HPDE6-E6E7 (cell line): ENCODE measurements at regions not wholly inside any gene's neighbourhood (a gene's known extent, or its start where the extent isn't known, plus 50 kb on each side); places are given as distances from the start of the nearest gene placed in this dataset.

Experiments used
- DNase-seq: peaks from one replicate; pipeline ENCODE4 v3.0.0; 2011; ENCODE audit warnings: missing footprints; ENCODE audit errors: extremely low spot score

DNA sequence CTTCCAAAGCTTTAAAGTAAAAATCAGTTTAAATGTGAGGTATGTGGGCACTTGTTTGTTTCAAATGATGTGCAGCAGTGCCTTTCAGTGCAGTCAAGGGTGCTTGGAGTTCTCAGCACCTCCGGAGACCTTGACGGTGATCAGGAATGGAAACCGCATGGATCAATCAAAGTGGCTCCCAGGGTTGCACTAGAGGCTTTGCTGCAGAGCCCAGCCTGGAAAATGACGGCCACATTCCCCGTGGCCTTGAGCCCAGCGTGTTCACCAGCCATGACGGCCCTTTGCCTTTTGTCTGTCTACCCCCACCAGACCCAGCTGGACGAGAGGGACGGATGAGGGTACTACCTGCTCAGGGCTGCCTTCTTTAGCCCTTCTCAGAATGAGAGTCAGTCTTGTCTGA is 320.0 kb downstream of the TEX29 start:
- no peak for DNase-seq

DNA sequence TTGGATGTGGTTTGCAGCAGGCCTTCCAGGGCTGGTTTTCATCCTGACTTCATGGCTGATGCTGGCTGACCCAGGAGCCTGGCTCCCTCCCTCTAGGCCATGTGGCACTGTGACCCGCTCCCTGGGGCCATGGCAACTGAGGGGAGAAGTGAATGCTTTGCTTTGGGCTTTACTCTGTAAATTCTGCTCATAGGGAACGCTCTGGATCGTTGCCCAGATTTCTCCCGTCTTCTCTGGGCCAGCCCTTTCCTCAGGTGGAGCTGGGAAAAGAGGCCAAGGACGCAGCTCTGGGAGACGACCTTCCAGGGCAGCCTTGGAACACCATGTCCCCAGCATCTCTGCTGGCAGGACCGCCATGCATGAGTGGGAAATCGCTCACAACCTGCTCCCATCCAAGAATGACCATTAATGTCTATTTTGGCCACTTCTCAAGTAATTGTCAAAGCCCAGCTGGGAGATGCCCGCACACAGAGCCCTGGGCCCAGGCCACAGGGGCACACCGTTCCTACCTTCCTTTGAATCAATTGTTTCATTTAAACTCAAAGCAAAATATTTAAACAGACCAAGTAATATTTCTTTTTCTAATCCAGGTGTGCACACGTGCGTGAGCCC is 321.8 kb downstream of the TEX29 start:
- no peak for DNase-seq

DNA sequence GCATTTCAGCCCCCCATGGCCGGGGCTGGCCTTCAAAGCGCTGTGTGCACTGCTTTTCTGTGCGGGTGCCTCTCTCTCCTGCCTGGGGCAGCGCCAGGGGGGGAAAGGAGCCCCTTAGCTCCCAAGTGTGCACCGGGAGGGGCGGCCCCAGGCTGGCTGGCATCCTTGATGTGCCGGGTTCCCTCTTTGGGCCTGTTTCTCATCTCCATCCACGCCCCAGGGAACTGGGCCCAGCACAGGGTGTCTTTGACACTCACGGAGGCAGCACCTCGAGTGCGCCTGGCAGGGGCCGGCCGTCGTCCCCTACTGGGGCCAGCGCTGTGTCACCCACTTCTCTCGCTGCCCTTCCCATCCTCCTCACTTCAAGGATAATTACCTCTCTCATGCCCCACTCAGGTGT is 324.3 kb downstream of the TEX29 start:
- no peak for DNase-seq

DNA sequence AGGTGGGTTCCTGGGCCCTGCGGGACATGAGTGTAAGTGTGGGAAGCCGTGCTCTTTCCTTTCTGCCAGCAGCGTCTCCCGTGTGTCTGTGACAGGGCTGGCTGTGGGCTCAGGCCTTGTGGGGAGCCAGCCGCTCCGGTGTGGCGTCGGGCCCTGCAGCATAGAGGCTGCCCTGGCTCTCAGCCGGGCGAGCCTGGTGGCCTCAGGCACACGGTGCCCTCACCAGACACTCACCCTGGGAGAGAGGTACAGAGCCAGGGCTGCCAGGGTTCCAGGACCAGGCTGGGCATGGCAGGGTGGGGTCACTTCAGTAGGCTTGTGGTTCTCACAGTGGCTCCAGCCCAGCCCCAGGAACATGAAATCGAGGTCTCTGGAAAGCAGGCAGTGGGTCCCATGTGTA is 324.8 kb downstream of the TEX29 start:
- no peak for DNase-seq

DNA sequence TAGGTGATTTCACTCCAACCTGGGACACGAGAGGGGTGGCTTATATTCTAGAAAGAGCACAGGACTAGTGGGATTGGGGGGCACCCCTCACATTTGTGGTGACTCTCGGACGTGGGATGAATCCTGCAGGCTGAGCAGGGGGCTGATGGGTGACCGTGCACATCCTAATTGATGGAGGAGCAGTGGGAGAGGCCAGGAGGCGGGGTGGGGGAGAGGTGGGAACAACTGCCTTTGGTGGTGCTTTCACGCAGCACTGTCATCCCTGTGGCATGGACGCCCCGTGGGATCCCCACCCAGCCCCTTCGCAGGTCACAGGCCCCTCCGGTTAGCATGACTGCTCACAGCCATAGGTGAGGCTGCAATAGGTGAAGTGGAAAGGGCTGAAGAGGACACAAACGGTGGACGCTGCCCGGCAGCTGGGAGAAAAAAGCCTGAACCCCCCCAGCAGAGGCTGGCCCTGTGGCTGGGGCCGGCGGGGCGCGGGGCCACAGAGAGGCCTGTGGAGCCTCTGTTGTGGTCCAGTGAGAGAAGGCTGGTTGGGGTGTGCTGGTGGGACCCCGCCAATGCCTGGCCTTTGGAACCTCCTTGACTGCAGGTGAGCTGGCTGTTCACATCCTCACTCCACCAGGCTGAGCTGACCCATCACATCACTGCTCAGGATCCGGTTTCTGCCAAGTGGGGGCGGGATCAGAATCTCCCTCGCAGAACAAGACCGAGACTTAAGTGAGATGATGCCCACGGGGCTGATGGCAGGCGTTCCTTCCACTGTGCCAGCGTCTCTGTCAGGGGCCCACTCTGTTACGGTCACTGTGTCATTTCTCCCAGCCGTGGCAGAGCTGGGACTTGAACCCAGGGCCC is 325.4 kb downstream of the TEX29 start:
- no peak for DNase-seq

DNA sequence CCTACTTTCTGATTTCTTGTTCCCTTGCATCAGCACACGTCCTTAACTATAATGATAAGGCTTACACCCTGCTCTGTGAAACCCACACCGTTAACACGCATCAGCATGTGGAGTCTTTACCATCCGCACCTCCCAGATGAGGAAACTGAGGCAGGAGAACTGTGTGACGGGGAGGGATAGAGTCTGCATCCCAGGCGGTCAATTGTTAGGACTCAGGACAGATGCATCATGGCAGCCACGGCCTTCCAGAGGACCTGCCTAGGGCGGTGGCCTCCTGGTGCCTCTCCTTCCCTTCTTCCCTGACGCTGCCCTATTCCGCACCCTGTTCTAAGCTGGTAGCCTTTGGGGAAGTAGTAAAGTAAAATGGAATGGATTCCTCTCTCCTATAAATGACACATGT is 326.0 kb downstream of the TEX29 start:
- DNase-seq: no peak

DNA sequence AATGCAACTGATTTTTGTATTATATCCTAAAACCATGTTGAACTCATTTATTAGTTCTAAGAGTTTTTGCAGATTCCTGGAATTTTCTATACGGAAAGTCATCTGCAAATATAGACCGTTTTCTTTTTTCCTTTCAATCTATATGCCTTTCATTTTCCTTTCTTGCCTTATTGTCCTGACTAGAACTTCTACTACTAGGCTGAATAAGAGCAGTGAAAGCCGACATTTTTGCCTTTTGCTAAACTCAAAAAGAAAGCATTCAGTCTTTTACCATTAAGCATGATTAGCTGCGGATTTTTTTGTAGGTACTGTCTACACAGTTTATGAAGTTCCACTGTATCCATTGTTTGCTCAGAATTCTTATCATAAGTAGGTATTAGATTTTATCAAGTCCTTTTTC is 328.4 kb downstream of the TEX29 start:
- no peak for DNase-seq

DNA sequence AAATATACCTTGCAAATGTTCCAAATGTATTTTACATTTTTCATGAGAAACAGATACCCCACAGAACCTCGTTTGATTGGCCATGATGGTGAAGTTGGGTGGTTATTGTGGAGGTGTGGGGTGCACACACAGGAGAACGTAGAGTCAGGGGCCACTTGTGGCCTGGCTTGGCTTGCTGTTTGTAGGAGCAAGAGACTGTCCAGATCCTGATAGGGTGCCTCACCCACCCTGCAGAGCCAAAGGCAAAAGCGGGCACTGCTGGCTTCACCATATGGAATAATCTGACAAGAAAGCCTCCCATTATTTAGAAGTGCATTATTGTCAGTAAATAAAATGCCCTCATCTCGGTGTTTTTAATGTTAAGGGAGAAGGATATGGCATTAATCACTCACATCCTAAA is 330.2 kb downstream of the TEX29 start:
- no peak for DNase-seq

DNA sequence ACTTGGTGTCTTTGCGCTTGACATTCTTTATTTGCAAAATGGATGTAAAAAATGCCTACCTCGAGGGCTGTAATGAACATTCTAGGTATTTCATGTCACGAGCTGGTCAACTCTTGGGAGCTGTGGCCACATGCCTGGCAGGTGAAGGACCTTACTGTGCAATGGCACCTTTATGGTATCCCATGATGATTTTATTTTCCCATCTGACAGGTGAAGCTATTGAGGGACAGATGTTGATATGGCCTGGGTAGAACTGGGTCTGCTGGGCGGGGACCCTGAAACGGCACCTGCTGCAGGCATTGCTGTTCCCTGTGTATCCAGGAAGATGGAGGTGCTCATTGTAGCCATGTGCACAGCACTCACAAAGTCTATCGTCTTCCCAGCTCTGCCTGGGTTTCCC is 332.2 kb downstream of the TEX29 start:
- no peak for DNase-seq

DNA sequence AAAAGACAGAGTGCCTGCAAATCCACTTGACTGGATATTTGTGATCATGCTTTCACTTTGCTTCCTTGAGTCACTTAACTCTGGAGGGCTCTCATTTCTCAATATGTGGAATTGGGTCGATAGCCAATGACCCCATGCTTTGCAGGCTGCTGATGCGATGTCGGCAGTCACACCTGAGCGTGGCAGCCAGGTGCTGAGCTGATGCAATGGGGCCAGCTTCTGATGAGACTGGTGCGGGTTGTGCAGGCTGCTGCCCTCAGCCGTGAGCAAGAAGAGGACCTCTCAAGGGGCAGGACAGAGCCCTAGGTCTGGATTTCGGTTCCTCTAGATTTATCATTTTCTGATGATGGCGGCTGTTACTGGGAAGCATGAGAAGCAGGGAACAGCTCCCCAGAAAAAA is 334.1 kb downstream of the TEX29 start:
- no peak for DNase-seq

DNA sequence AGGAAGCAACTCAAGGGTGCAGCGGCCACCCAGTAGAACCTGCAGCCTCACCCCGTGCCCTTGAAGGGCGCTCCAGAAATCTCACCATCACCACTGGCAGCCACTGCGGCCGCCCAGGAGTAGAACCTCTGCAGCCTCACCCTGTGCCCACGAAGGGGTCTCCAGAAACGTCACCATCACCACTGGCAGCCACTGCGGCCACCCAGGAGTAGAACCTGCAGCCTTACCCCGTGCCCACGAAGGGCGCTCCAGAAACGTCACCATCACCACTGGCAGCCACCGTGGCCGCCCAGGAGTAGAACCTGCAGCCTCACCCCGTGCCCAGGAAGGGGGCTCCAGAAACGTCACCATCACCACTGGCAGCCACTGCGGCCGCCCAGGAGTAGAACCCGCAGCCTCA is 336.0 kb downstream of the TEX29 start:
- no peak for DNase-seq

DNA sequence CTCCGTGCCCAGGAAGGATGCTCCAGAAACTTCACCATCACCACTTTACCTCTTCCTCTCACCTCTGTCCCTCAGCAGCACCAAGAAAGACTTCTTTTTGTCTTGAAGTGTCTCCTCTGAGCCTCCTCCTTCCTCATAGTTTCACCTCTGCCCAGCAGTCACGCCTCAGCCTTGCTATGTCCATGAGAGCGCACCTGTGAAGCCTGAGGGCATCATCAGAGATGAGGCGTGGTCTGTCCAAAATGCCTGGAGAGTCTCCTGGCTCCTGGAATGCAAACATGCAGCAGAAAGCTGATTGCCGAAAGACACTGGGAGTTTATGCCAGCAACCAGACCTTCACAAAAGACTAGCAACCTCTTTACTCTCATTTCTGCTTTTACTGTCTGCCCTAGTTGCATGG is 336.6 kb downstream of the TEX29 start:
- no peak for DNase-seq

DNA sequence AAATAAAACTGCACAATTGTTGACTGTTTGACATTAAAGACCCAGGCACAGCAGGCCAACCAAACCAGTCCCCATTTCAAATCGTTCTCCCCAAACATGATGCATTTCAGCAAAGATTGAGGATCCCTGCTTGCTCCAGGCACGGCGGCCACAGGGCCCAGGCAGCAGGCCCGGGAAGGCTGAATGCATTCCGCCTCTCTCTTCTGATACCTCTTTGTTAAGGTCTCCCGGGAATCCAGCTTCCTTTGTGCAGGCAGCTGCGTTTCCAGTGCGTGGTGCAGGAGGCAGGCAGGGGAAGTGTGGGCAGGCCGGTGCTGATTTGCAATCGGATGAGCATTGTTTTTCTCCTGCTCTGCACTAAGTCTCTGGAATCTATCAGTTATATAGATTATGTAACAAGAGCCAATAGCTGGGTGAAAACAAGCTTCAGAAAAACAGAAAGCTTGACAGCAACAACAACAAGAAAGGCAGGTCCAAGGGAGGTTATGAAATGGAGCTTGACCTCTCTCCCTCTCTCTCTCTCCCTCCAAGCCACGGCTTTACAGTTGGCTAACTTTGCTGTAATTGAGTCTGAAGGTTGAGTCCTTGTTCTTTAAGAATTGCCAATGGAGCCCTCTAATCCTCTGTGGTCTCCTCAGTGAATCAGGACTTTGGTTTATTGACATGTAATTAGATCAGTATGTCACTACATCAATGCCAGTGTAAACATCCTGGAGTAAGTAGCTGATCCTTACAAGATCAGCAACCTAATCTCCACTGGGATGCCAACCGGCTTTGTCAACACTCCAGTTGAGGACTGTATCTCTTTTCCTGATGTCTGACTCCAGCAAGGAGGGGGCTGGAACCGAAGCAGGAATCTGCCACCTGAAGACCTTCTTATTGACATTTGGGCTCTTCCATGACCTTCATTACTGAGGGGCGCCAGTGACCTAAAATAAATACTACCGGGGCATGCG is 338.0 kb downstream of the TEX29 start:
- no peak for DNase-seq

DNA sequence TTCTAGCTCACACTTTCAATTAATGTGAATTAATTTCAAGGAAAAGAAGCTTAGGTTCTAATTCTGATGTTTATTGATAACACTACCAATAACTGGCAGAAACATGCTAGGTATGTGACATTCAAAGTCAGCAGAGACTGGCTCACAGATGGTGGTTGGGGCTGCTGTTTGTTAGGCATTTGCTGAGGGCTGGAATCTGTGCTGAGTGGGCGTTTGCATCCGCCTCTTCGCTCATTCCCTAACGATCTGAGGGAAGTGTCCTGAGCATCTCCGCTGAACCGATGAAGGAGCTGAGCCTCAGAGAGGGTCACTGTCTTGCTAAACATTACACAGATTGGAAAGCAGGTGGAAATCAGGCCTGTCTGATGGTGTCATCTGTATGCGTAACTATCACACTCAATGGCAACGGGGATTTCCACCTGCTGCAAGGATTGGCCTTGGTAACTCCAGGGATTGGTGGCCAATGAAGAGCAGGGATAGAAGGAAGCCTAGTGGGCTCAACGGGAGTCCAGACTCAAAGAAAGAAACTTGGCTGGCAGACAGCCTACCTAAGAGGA is 338.9 kb downstream of the TEX29 start:
- DNase-seq: no peak

DNA sequence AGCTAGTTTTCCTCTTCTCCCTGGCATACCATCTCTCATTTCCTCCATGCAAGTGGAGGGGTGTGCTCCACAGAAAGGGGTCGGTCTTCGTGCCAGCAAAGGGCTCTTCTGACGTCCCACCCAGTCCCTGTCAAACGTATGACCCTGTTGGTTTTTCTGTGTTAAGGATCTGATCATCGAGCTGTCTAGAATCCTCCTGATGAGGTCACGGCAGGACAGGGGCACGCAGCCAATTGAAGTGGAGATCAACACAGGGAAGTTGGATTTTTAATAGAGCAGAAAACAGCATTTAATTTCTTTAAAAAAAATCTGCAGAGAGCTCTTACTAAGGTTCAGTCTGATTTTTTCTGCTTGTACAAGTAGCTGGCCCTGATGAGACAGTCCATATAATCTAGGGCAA is 339.4 kb downstream of the TEX29 start:
- DNase-seq: no peak

DNA sequence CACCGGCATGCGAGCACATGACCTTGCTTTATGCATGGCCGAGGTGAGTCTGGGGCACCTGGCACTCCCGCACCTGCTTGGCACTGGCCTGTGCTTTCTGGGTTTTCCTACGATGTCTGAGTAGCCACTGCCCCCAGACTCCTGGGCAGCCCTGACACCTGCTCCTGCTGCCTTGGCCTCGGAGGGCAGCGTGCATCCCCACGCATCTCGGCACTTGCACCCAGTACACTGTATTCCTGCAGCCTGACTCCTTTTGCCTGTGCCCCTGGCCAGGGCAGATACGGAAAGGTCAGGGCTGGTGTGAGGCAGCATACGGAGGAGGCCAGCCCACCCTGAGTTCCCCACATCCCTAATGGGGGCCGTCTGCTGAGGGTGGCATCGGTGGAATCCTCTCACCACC is 340.6 kb downstream of the TEX29 start:
- DNase-seq: no peak

DNA sequence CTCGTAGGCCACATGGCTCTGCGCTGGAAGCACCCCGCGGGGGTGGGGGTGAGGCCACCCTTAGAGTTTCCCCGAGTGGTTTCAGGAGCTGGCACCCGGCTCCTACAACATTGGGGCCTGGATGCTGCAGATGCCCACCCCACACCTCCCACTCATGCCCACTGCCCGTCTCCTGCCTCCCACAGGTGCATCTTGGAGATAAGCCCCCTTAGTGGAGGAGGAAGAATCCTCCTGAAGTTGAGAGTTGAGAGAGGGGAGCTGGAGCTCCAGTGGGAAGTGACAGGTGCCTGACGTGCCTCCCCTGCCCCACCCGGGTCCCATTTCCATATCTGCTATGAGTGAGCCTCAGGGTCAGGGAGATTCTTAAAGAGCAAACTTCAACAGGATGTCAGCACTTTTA is 341.3 kb downstream of the TEX29 start:
- DNase-seq: no peak

DNA sequence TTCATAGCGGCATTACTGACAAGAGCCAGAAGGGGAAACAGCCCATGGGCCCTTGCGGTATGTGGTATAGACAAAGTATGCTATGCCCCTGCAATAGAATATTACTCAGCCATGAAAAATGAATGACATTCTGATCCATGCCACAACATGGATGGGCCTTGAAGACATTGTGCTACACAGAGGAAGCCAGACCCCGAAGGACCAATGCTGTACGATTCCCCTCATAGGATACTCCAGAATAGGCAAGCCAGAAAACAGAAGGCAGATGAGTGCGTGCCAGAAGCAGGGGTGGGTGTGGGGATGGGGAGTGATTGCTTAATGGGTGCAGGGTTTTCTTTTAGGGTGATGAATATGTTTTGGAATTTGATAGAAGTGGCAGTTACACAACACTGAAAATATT is 342.0 kb downstream of the TEX29 start:
- DNase-seq: no peak

DNA sequence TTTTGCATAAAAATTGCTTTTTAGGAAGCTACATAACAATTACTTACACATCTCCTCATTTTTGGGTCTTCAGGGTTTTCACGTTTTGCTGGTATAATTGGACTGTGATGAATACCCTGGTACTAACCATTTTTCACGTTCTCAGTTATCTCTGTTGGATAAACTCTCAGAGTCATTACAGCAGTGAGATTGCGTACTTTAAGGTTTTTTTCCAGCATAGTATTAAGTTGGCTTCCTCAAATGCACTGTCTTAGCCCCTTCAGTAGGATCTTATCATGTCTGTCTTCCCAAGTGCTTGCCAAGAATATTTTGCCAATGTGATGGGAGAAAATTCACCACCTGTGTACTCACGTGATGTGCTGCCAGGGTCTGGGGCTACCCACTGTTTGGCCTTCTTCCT is 342.5 kb downstream of the TEX29 start:
- DNase-seq: no peak

DNA sequence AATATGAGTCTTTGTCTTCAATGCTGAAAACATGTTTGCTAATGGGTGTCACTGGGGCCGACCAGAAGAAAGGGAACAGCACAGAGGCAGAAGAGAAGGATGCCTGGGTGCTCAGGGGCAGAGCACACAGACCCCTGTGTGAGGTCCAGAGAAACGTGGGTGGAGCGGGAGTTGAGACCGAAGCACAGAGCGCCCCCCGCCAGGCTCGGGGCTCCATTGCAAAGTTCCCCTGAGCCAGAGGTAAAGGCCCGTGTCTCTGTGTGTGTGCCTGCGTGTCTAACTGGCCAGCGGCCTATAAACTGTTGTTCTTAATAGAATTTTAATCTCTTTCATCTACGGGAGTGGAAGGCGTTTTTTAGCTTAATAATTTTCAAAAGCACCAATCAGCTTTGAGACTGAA is 343.1 kb downstream of the TEX29 start:
- no peak for DNase-seq

DNA sequence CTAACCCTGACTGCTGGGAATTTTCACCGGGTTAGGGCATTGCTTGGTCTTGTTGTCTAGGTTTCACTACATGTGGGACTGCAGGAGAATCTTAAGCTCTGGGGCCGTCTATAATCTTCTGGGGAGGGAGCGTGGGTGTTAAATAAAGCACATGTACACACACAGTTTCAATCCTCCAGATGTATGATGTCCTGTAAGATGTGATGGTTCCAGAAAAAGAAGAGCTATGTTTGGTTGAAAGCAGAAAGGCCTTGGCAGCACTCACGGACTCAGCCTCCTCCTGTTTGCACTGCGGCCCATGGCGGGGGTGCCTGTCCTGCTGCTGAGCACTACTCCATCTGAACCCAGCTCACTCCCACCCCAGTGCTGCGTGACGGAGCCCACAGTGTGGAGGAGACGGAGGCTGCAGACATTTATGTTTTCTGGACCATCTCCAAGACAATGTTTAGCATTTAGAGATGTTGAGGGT is 343.5 kb downstream of the TEX29 start:
- no peak for DNase-seq

DNA sequence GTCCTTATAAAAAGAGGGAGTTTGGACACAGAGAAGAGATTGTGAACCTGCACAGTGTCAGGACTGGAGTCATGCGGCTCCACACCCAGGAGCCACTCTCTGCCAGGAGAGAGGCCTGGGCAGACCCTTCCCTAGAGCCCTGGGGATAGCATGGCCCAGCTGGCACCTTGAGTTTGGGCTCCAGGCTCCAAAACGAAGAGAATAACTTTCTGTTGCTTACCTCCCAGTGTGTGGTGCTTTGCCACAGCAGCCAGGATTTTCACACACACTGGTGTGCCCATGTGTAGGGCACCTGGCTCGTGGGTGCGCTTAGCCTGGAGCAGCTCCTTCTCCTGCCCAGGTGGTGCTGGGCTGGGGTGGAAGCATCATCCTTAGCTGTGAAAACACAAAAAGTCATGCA is 344.3 kb downstream of the TEX29 start:
- no peak for DNase-seq
